ENCODE measurements at regions not wholly inside any gene's neighbourhood (a gene's known extent, or its start where the extent isn't known, plus 50 kb on each side); places are given as distances from the start of the nearest gene placed in this dataset.

DNA sequence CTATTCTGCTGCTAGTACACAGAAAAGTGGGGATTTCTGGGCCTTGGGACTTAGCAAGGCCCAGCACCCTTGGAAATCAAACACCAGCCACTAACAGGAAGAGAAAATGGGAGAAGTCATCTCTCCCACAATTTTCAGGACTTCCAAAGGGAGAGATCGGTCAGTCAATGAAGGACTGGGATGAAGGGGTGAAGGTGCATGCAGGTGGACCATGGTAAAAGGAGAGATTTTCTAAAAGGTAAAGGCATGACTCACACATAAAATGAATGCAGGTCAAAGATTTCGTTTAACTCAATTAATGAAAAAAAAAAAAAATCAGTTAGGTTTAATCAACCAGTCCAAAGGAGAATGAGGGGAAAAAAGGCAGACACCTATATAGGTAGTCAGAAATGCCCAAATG is 176.4 kb upstream of the PROK2 start:
- H4K20me1 ChIP-seq (ENCODE audit: insufficient read depth, low read length) = no peaks in the 10 kb centered on the region
- no peaks in the 10 kb centered on the region for H3K36me3 ChIP-seq (replicated peaks in 1 of 2; ENCODE audit: control insufficient read depth in 1 of 2, insufficient read depth in 2 of 2, low read length in 2 of 2)
- H3K79me2 ChIP-seq (ENCODE audit: insufficient read depth, low read length) = no peaks in the 10 kb centered on the region
- Mint-ChIP-seq H3K27ac (no peak overlapping the region), H3K27me3 (ENCODE audit: low read depth in 3 of 3) (peaks cover 6 to 21% (median 18%) of the 10 kb centered on the region in 3 donors), H3K9me3 (peaks cover 0 to 3% (median 0%) of the 10 kb centered on the region in 7 donors), H3K4me1 (no peaks in the 10 kb centered on the region), H3K36me3 (no peaks in the 10 kb centered on the region), H3K4me3 (no peak overlapping the region)
- TF ChIP-seq, protein P1, sequence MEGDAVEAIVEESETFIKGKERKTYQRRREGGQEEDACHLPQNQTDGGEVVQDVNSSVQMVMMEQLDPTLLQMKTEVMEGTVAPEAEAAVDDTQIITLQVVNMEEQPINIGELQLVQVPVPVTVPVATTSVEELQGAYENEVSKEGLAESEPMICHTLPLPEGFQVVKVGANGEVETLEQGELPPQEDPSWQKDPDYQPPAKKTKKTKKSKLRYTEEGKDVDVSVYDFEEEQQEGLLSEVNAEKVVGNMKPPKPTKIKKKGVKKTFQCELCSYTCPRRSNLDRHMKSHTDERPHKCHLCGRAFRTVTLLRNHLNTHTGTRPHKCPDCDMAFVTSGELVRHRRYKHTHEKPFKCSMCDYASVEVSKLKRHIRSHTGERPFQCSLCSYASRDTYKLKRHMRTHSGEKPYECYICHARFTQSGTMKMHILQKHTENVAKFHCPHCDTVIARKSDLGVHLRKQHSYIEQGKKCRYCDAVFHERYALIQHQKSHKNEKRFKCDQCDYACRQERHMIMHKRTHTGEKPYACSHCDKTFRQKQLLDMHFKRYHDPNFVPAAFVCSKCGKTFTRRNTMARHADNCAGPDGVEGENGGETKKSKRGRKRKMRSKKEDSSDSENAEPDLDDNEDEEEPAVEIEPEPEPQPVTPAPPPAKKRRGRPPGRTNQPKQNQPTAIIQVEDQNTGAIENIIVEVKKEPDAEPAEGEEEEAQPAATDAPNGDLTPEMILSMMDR (IDR thresholded peaks at IDR 0.05) = no peak
- DNase-seq = no peak
- H3K27ac ChIP-seq (ENCODE audit: low read depth in 1 of 2, low read length in 2 of 2) = no peak overlapping the region
- H3K4me3 ChIP-seq (replicated peaks in 1 of 3; ENCODE audit: low read depth in 2 of 3, low read length in 3 of 3) = no peak overlapping the region
- intact Hi-C loops (cut with micrococcal nuclease) = no loop called here
- H3K27me3 ChIP-seq (ENCODE audit: control insufficient read depth in 2 of 2, insufficient read depth in 2 of 2, low read length in 2 of 2) = peaks cover 0 to 4% of the 10 kb centered on the region in 2 donors
- H3K9me3 ChIP-seq (replicated peaks in 1 of 2; ENCODE audit: control insufficient read depth in 1 of 2, insufficient read depth in 1 of 2, low read length in 2 of 2) = no peaks in the 10 kb centered on the region
- no peak overlapping the region for H3K9ac ChIP-seq (ENCODE audit: insufficient read depth, low read length, poor library complexity, severe bottlenecking)
- no CpG with 5 or more reads among the region's 2 CpGs for WGBS (ENCODE audit: insufficient coverage)
- no peak overlapping the region for H3K4me2 ChIP-seq (replicated peaks; ENCODE audit: extremely low read depth, low read length, poor library complexity, severe bottlenecking)
- no peaks in the 10 kb centered on the region for H3K4me1 ChIP-seq (ENCODE audit: control insufficient read depth in 1 of 2, insufficient read depth in 2 of 2, low read length in 2 of 2)
- H2AFZ ChIP-seq (ENCODE audit: insufficient read depth, low read depth, low read length, poor library complexity, severe bottlenecking) = no peak overlapping the region

DNA sequence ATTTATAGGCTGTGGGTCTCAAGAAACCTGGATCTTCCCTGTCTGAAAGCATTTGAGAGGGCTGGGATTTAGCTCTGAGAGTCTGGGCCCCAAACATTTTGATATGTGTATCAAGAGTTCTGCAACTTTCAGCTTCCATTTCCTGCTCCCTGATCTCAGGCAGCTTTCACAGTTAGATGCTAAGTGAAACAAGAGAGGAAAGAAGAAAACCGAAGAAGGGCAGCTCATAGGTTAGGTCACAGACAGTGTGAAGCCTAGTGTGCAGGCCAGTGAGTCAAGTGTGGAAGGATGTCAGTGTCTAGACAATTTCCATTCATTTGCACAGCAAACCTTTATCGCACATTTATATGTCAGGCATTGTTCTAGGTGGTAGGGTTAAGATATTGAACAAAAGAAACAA is 173.6 kb upstream of the PROK2 start:
- H3K36me3 Mint-ChIP-seq = no peaks in the 10 kb centered on the region
- no peak overlapping the region for H3K4me3 Mint-ChIP-seq
- Histone ChIP-seq H3K27ac (ENCODE audit: low read depth in 1 of 2, low read length in 2 of 2) (no peak overlapping the region), H3K4me3 (replicated peaks in 1 of 3; ENCODE audit: low read depth in 2 of 3, low read length in 3 of 3) (no peak overlapping the region), H2AFZ (ENCODE audit: insufficient read depth, low read depth, low read length, poor library complexity, severe bottlenecking) (no peak overlapping the region), H3K4me1 (ENCODE audit: control insufficient read depth in 1 of 2, insufficient read depth in 2 of 2, low read length in 2 of 2) (peaks cover 4 to 7% of the 10 kb centered on the region in 2 donors), H3K9me3 (replicated peaks in 1 of 2; ENCODE audit: control insufficient read depth in 1 of 2, insufficient read depth in 1 of 2, low read length in 2 of 2) (no peaks in the 10 kb centered on the region), H3K79me2 (ENCODE audit: insufficient read depth, low read length) (no peaks in the 10 kb centered on the region), H3K36me3 (replicated peaks in 1 of 2; ENCODE audit: control insufficient read depth in 1 of 2, insufficient read depth in 2 of 2, low read length in 2 of 2) (no peaks in the 10 kb centered on the region), H4K20me1 (ENCODE audit: insufficient read depth, low read length) (no peaks in the 10 kb centered on the region), H3K4me2 (replicated peaks; ENCODE audit: extremely low read depth, low read length, poor library complexity, severe bottlenecking) (no peak overlapping the region), H3K27me3 (ENCODE audit: control insufficient read depth in 2 of 2, insufficient read depth in 2 of 2, low read length in 2 of 2) (peaks cover 0 to 4% of the 10 kb centered on the region in 2 donors), H3K9ac (ENCODE audit: insufficient read depth, low read length, poor library complexity, severe bottlenecking) (no peak overlapping the region)
- H3K9me3 Mint-ChIP-seq = peaks cover 0 to 2% (median 0%) of the 10 kb centered on the region in 7 donors
- H3K27ac Mint-ChIP-seq = peak overlapping the region in 1 of 7 donors; percentile 54
- peaks cover 10 to 19% (median 11%) of the 10 kb centered on the region in 3 donors for H3K27me3 Mint-ChIP-seq (ENCODE audit: low read depth in 3 of 3)
- H3K4me1 Mint-ChIP-seq = peaks cover 8% of the 10 kb centered on the region
- intact Hi-C loops (cut with micrococcal nuclease) = no loop called here
- WGBS (ENCODE audit: insufficient coverage) = no CpG with 5 or more reads among the region's 2 CpGs
- DNase-seq = no peak
- TF ChIP-seq, protein P1 (IDR thresholded peaks at IDR 0.05) = no peak
